D721Med (cell line): ENCODE measurements at regions not wholly inside any gene's neighbourhood (a gene's known extent, or its start where the extent isn't known, plus 50 kb on each side); places are given as distances from the start of the nearest gene placed in this dataset.

ENCODE experiments used
- DNase-seq: peaks from one replicate; pipeline ENCODE4 v3.0.0; 2011; ENCODE audit warnings: low spot score; ENCODE audit not compliant: insufficient read length
- FAIRE-seq: peaks from 2 replicates; lab custom pipeline; 2011; peaks lifted over from hg19 to GRCh38; lab: Jason Lieb, UNC
- CTCF ChIP-seq: IDR thresholded peaks from 2 replicates; pipeline ENCODE4 v1.5.1; 2012; ENCODE audit warnings: mild to moderate bottlenecking, control low read depth; ENCODE audit not compliant: insufficient read depth; ENCODE audit errors: missing control alignments

GRCh38 chr13:25034173-25034572 is 61.8 kb upstream of the PABPC3 start:
- TF ChIP-seq CTCF, result no peak
- FAIRE-seq, result no peak
- no peak for DNase-seq

- peak; percentile 39 for DNase-seq
Observed at GRCh38 chr13:25037057-25037813, 58.7 kb upstream of the PABPC3 start.

DNA sequence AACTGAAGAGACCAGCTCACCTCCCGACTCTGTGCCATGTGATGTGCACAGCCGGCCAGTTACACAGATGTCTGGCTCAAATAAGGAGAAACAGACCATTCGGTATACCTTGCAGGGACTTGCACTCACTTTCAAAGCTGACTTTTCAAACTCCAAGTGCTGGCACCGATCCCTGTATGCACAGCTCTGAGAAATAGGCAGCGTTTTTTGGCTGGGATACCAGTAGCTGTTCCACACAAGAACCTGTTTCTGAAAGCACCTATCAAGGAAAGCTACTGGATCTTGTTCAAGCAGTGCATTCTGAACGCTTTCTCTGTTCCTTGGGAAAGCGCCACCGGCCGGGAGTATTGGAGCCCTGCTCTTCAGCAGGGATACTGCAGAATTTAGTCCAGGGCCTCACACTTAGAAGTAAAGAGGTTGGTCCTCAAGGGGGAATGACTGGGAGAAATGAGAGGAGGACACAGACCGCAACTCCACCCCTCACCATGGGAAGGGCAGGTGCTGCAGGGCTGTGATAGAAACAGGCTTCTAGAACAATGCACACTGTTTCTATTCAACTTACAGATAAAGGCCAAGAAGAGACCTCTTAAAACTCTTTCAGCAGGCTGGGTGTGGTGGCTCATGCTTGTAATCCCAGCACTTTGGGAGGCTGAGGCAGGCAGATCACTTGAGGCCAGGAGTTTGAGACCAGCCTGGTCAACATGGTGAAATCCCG is 53.6 kb upstream of the PABPC3 start:
- TF ChIP-seq CTCF, result no peak
- FAIRE-seq, result no peak
- DNase-seq, result no peak

More at GRCh38 chr13:25037057-25037813, 58.7 kb upstream of the PABPC3 start:
- peak; percentile 35 for FAIRE-seq
- peak; percentile 93 for TF ChIP-seq CTCF

DNA sequence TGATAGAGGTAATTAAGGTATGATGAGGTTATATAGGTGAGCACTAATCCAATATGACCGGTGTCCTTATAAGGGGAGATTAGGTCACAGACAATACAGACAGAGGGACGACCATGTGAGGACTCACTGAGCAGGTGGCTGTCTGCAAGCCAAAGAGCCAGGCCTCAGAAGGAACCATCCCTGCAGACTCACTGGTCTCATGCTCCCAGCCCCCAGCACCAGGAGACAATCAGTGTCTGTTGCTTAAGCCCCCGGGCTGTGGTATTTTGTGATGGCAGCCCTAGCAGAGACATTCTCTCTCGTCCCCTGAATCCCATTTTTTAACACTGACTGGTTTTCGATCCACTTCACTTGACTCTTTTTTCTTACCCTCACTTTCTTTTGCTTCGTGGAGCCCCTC is 51.9 kb upstream of the PABPC3 start:
- TF ChIP-seq CTCF, result no peak
- DNase-seq (no peak), FAIRE-seq (no peak)
